ENCODE measurements at regions not wholly inside any gene's neighbourhood (a gene's known extent, or its start where the extent isn't known, plus 50 kb on each side); places are given as distances from the start of the nearest gene placed in this dataset.
"Not testable (repeated sequence)": the region's sequence is repeated elsewhere in the genome, so short reads cannot be mapped to it uniquely, and the experiment has no call there.

DNA sequence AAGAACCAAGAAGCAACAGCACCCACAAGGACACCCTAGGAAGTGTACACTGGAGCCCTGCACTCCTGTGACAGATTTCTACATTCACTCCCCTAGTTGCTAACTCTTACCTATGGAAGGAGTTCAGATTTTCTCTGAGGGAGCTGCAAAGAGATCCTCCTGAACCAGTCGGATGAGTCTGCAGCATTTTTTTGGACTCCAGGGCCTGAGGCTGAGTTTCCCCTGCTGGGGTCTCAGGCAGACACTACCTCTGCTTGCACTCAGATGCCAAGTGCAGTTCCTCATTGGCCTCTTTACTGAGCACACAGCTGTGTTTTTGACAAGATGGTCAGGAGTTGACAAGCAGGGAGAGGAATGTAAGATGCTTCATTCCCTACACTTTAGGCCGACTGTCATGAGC, 153.2 kb upstream of the RBM19 start:
- no peak for ATAC-seq

GRCh38 chr12:114096461-114096860, 130.3 kb upstream of the RBM19 start:
- no peak for ATAC-seq

DNA sequence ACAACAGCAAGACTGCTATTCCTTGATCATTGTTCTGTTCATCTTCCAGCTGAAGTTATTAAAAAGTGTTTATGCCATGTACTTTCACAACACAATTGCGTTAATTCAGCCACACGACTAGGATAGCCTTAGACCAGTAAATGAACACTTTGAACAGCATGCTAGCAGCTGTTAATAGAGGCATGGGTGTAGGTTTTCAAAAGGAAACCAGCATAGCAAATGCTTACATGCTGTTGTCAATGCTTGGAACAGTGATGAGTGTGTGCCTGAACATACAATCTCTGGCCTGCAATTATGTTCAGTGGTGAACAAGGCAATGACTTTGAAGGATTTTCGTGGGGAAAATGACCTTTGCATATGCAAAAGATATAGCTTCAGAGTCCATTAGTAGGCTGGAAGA, 127.4 kb upstream of the RBM19 start:
- ATAC-seq: no peak

DNA sequence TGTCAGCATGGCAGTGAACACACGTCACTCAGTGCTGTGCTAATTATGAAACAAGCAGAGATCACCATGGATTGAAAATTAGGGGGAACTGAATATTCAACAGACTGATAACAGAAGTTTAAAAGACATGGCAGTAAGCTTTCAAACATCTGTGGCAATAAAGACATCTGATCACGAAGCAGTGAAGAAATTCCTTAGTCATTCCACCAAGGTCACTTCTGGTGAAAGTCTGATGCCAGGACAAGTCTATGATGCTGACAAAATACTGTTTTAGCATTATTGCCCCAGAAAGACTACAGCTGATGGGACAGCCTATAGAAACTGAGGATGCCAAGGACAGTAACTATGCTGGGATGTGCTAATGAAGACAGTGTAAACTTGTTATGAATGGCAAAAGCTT, 126.9 kb upstream of the RBM19 start:
- no peak for ATAC-seq

- ATAC-seq: no peak
Measured at GRCh38 chr12:114090211-114090610, 124.1 kb upstream of the RBM19 start.

GRCh38 chr12:114073076-114073475, 107.0 kb upstream of the RBM19 start:
- ATAC-seq: no peak

GRCh38 chr12:114069507-114069906, 103.4 kb upstream of the RBM19 start:
- ATAC-seq: no peak

DNA sequence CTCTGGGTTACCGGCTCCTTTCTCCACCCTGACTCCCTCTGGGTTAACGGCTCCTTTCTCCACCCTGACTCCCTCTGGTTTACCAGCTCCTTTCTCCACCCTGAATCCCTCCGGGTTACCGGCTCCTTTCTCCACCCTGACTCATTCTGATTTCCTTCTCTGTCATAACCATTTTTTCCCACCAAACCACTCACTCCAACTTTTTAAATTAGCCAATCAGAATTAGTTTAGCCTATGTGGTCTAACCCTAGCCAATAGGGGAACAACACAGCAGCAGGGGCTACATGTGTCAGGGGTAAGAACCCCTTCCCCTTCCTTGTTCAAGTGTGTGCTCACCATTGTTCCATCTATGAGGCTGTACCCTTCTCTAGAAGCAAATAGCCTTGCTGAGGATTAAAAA, 98.4 kb upstream of the RBM19 start:
- no peak for ATAC-seq

DNA sequence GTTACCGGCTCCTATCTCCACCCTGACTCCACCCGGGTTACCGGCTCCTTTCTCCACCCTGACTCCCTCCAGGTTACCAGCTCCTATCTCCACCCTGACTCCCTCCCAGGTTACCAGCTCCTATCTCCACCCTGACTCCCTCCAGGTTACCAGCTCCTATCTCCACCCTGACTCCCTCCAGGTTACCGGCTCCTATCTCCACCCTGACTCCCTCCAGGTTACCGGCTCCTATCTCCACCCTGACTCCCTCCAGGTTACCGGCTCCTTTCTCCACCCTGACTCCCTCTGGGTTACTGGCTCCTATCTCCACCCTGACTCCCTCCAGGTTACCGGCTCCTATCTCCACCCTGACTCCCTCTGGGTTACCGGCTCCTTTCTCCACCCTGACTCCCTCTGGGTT, 97.9 kb upstream of the RBM19 start:
- ATAC-seq: not testable (repeated sequence)

DNA sequence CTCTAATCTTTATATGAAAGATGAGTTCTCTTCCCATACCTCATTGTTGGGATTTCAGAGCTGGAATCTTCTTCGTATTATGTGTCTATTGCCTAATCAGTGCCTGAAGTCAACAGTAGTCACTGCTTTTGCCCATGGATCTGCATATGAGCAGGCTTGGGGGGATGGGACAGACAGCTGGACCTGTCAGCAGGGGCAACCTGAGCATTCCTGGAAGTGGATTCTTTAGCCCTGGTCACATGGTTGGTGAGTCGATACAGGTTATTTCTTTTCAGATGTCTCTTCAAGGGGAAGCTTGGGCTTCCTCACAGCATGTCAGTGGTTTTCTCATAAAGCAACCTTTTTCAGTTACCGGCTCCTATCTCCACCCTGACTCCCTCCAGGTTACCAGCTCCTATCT, 97.3 kb upstream of the RBM19 start:
- ATAC-seq: no peak

DNA sequence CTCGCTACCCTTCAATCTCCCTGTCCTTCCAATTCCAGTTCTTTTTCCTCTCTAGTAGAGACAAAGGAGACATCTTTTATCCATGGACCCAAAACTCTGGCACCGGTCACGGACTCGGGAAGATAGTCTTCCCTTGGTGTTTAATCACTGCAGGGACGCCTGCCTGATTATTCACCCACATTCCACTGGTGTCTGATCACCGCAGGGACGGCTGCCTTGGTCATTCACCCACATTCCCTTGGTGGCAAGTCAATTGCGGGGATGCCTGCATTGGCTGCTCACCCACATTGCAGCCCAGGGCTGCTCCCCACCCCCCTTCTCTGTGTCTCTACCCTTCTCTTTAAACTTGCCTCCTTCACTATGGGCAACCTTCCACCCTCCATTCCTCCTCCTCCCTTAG, 90.2 kb upstream of the RBM19 start:
- ATAC-seq: not testable (repeated sequence)

- no peak for ATAC-seq
Measured at GRCh38 chr12:114054982-114055381, 88.9 kb upstream of the RBM19 start.

DNA sequence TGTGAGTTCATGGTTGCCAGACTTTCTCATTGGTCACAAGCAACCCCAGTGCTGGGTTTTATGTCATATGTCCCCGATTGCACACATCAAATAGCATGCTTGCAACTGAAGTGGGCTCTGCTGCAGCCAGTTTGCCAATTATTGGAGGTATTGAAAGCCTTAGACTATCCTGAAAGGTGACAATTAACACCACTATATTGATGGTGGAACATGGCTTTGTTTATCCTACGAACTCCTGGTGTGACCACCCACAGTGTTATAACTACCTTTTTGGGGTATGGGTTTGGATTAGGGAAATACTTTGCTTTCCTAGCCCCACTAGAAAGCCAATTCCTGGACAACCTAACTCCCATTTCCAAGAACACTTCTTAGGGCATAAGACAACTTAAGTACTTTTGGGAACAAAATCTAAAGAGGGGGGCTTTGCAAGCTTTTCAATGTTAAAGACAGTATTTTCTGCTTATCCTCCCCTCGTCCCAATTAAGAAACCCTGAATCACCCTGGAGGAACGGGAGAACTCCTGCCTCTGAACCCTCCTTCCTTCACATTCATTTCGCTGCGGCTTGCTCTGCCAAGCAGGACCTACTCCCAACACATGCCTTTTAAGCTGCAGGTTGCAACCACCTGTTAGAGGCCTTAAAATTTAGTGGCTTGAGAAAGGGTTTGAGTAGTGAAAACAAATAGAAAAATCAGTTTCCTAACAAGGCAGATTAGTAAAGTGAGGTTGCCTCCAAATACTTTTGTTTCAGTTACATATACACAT, 80.3 kb upstream of the RBM19 start:
- no peak for ATAC-seq

DNA sequence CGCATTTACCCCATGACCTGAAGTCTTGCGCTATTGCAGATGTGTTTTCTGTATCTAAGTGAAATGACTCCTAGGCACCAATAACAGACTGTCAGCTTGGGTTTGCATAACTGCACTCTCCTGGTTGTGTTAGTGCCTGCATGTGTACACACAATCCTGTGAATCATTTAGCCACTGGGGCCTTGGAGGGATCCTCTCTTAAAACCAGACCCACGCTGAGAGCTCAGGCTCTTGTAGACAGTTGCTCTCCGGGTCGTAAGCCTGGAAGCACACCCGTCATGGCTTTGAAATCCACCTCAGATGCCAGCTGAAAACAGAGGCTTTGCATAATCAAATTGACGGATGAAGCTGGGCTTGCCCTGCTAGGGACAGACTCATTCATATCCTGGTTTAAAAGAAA, 79.2 kb upstream of the RBM19 start:
- no peak for ATAC-seq

- no peak for ATAC-seq
Measured at GRCh38 chr12:114041590-114041989, 75.5 kb upstream of the RBM19 start.

DNA sequence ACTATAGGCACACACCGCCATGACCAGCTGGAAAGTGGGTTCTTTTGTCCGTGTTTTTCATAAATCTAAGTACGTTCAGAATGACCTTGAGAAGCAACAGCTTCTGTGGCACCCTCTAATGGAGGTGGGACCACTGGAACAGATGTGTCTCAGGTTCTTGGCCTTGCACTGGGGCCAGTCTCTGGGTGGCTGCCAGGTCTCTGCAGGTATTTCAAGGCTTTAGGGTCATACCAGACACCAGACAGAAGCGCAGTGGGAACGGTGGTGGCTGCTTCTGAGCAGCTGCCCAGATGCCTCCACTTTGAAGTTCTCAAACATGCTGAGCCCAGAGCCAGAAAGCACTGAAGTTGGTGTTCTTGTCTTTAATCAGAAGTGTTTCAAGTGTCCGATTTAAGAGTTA, 75.0 kb upstream of the RBM19 start:
- ATAC-seq: no peak

DNA sequence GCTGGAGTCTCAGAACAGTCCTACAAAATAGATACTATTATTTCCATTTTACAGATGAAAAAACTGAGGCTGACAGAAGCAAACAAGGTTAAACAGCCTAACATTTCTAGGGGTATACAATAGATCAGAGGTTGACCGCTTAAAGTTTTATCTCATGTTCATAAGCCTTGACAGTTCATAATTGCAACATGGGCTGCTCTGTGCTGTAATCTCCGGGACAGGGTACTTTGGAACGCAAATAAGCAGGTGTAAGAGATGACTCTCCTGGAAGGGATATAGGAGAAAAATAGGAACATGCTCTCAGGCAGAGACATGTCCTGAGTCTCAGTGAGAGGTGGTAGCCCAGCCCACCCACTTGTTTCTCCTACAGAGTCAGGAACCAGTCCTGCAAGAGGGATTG, 72.8 kb upstream of the RBM19 start:
- ATAC-seq: no peak

DNA sequence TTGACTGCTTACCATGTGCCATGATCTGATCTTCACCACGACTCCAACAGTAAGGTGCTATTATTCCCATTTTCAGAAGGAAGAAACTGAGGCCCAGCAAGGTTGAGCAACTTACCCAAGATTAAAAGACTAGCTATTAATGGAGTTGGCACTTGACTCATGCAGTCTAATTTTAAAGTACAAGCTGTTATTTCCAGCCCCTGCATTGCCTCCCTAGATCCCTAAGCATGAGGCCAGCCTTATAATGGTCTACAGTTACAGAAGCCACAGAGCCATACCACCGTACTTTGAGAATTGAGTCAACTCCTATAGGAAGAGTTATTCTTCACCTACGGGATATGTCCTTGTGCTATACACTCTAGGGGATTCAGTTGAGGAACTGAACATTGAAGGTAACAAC, 66.7 kb upstream of the RBM19 start:
- ATAC-seq: no peak

GRCh38 chr12:114030451-114030850, 64.3 kb upstream of the RBM19 start:
- no peak for ATAC-seq

DNA sequence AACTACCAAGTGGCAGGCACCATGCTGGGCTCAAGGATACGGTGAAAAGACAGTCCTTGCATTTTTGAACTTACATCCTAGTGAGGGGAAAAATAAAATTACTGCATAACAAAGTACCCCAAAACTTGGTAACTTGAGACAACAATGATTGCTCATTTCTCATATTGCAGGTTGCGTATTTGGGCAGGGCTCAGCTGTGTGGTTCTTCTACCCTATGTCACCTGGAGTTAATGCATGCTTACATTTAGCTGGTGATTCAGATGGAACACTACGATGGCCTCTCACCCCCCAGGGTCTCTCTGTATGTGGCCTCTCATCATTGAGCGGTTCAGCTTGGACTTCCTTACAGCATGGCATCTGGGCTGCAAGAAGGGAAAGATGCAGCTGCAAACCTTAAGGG, 60.7 kb upstream of the RBM19 start:
- ATAC-seq: no peak

- ATAC-seq: no peak
Measured at GRCh38 chr12:114025935-114026334, 59.8 kb upstream of the RBM19 start.

GRCh38 chr12:114022081-114022480, 56.0 kb upstream of the RBM19 start:
- ATAC-seq: not testable (repeated sequence)

DNA sequence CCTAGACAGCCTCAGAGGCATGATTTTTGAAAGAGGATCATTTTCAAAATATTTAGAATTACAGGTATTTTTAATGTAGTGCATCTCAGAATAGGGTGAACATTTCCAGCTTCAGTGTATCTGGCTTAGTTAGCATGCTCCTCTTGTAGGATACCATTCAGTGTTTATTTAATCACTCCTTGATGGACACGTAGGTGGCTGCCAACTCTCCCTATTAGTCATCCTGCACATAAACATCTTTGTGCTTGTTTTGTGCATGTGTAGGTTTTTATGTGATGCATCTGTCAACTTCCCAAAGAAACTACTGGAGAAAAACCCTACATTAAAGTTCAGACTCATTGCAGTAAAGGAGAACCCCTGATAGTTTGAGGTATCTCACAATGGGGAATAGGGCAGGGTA, 52.5 kb upstream of the RBM19 start:
- ATAC-seq: no peak
